ENCODE measurements at regions not wholly inside any gene's neighbourhood (a gene's known extent, or its start where the extent isn't known, plus 50 kb on each side); places are given as distances from the start of the nearest gene placed in this dataset.

- TF ChIP-seq, protein P1, sequence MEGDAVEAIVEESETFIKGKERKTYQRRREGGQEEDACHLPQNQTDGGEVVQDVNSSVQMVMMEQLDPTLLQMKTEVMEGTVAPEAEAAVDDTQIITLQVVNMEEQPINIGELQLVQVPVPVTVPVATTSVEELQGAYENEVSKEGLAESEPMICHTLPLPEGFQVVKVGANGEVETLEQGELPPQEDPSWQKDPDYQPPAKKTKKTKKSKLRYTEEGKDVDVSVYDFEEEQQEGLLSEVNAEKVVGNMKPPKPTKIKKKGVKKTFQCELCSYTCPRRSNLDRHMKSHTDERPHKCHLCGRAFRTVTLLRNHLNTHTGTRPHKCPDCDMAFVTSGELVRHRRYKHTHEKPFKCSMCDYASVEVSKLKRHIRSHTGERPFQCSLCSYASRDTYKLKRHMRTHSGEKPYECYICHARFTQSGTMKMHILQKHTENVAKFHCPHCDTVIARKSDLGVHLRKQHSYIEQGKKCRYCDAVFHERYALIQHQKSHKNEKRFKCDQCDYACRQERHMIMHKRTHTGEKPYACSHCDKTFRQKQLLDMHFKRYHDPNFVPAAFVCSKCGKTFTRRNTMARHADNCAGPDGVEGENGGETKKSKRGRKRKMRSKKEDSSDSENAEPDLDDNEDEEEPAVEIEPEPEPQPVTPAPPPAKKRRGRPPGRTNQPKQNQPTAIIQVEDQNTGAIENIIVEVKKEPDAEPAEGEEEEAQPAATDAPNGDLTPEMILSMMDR (IDR thresholded peaks at IDR 0.05 in 2 of 3, conservative IDR thresholded peaks at IDR 0.05 in 1 of 3; ENCODE audit: control insufficient read depth in 2 of 3, extremely low read depth in 1 of 3, insufficient read depth in 1 of 3, low read depth in 3 of 3, low read length in 3 of 3): no peak
- no peak for TF ChIP-seq RAD21 (IDR thresholded peaks at IDR 0.05; ENCODE audit: insufficient read depth, low read depth, low read length)
- TF ChIP-seq POLR2A (IDR thresholded peaks at IDR 0.05; ENCODE audit: low read depth, low read length): no peak
- no peak for TF ChIP-seq ZNF274 (IDR thresholded peaks at IDR 0.05; ENCODE audit: insufficient read depth, insufficient read length)
- TF ChIP-seq EP300 (IDR thresholded peaks at IDR 0.05; ENCODE audit: borderline replicate concordance in 1 of 2, control insufficient read depth in 1 of 2, low read depth in 2 of 2, low read length in 2 of 2): no peak
- no peak for TF ChIP-seq SP1 (IDR thresholded peaks at IDR 0.05; ENCODE audit: low read depth, low read length)
- TF ChIP-seq RFX5 (IDR thresholded peaks at IDR 0.05; ENCODE audit: low read depth, low read length): no peak
- TF ChIP-seq, protein P2, sequence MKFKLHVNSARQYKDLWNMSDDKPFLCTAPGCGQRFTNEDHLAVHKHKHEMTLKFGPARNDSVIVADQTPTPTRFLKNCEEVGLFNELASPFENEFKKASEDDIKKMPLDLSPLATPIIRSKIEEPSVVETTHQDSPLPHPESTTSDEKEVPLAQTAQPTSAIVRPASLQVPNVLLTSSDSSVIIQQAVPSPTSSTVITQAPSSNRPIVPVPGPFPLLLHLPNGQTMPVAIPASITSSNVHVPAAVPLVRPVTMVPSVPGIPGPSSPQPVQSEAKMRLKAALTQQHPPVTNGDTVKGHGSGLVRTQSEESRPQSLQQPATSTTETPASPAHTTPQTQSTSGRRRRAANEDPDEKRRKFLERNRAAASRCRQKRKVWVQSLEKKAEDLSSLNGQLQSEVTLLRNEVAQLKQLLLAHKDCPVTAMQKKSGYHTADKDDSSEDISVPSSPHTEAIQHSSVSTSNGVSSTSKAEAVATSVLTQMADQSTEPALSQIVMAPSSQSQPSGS (IDR thresholded peaks at IDR 0.05; ENCODE audit: low read length): no peak
- no peak for TF ChIP-seq TAF1 (IDR thresholded peaks at IDR 0.05; ENCODE audit: borderline replicate concordance, low read depth, low read length)
- TF ChIP-seq, protein P3, sequence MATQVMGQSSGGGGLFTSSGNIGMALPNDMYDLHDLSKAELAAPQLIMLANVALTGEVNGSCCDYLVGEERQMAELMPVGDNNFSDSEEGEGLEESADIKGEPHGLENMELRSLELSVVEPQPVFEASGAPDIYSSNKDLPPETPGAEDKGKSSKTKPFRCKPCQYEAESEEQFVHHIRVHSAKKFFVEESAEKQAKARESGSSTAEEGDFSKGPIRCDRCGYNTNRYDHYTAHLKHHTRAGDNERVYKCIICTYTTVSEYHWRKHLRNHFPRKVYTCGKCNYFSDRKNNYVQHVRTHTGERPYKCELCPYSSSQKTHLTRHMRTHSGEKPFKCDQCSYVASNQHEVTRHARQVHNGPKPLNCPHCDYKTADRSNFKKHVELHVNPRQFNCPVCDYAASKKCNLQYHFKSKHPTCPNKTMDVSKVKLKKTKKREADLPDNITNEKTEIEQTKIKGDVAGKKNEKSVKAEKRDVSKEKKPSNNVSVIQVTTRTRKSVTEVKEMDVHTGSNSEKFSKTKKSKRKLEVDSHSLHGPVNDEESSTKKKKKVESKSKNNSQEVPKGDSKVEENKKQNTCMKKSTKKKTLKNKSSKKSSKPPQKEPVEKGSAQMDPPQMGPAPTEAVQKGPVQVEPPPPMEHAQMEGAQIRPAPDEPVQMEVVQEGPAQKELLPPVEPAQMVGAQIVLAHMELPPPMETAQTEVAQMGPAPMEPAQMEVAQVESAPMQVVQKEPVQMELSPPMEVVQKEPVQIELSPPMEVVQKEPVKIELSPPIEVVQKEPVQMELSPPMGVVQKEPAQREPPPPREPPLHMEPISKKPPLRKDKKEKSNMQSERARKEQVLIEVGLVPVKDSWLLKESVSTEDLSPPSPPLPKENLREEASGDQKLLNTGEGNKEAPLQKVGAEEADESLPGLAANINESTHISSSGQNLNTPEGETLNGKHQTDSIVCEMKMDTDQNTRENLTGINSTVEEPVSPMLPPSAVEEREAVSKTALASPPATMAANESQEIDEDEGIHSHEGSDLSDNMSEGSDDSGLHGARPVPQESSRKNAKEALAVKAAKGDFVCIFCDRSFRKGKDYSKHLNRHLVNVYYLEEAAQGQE (IDR thresholded peaks at IDR 0.05; ENCODE audit: low read depth, low read length): no peak
These were observed 274.2 kb upstream of the LRATD1 start for GRCh38 chr2:14358339-14358738.
